Tibial artery (tissue), 4 donors: ENCODE measurements at regions not wholly inside any gene's neighbourhood (a gene's known extent, or its start where the extent isn't known, plus 50 kb on each side); places are given as distances from the start of the nearest gene placed in this dataset.

Experiments
- DNase-seq, 2 donors: peaks; one replicate each; pipeline ENCODE4 v3.0.0-alpha.2; 2019
- H3K27ac ChIP-seq, 2 donors: fragments of 200-600 bp; sonication (generic) in 1 of 2; 1 replicate in 1 of 2; 2 replicates in 1 of 2; pipeline ENCODE4 v1.5.1; 2018 to 2019; ENCODE audit warnings: mild to moderate bottlenecking in 1 of 2
- H3K27me3 ChIP-seq, 2 donors: fragments of 200-600 bp; sonication (generic) in 1 of 2; one replicate each; pipeline versions ENCODE4 v1.5.1 to v1.6.0; 2016 to 2019
- H3K36me3 ChIP-seq, 3 donors: fragments of 200-600 bp; sonication (generic) in 2 of 3; one replicate each; pipeline ENCODE4 v1.5.1; 2016 to 2019; ENCODE audit warnings: mild to moderate bottlenecking in 2 of 3
- H3K4me1 ChIP-seq, 4 donors: fragments of 200-600 bp; sonication (generic) in 2 of 4; 1 replicate in 3 of 4; 2 replicates in 1 of 4; pipeline ENCODE4 v1.5.1; 2016 to 2019
- H3K4me3 ChIP-seq, 2 donors: fragments of 200-600 bp; sonication (generic) in 1 of 2; 1 replicate in 1 of 2; 2 replicates in 1 of 2; pipeline ENCODE4 v1.5.1; 2018 to 2019; ENCODE audit warnings: mild to moderate bottlenecking in 2 of 2
- H3K9me3 ChIP-seq, 3 donors: fragments of 200-600 bp; sonication (generic) in 1 of 3; one replicate each; pipeline ENCODE4 v1.5.1; 2016 to 2019
- intact Hi-C: fragments of 100-400 bp; cut with DNase I; formaldehyde crosslinking; loops from one replicate; pipeline ENCODE4 v1.15.0; 2023; ENCODE audit warnings: low total_unique reads
- TF ChIP-seq, protein P1 (sequence below), 2 experiments: fragments of 200-600 bp in 1 of 2; fragments of 450-650 bp in 1 of 2; IDR thresholded peaks; one replicate each; pipeline ENCODE4 v1.5.1; 2017 to 2019; ENCODE audit warnings: antibody characterized with exemption in 2 of 2, mild to moderate bottlenecking in 1 of 2, moderate library complexity in 1 of 2

DNA sequence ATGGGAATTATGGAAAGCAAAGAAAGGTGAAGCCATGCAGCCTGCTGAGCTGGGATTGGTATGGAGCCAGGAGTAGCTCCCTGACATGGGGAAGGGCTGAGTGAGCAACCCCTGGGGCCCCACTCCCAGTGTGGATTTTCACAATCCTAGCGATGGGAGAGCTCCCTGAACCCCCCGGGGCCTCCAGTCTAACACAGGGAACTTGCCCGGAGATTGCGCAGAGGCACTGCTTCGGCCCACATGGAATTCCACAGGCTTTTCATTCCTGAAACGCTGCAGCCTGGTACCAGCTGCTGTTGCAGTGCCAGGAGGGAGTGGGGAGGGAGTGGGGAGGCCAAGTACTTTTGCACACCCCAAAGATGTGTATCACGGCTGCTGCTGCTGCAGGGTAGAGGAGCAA lies 110.4 kb upstream of the C21orf91 start:
- TF ChIP-seq, protein P1, sequence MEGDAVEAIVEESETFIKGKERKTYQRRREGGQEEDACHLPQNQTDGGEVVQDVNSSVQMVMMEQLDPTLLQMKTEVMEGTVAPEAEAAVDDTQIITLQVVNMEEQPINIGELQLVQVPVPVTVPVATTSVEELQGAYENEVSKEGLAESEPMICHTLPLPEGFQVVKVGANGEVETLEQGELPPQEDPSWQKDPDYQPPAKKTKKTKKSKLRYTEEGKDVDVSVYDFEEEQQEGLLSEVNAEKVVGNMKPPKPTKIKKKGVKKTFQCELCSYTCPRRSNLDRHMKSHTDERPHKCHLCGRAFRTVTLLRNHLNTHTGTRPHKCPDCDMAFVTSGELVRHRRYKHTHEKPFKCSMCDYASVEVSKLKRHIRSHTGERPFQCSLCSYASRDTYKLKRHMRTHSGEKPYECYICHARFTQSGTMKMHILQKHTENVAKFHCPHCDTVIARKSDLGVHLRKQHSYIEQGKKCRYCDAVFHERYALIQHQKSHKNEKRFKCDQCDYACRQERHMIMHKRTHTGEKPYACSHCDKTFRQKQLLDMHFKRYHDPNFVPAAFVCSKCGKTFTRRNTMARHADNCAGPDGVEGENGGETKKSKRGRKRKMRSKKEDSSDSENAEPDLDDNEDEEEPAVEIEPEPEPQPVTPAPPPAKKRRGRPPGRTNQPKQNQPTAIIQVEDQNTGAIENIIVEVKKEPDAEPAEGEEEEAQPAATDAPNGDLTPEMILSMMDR (IDR thresholded peaks at IDR 0.05), result no peak
- intact Hi-C loops, result no loop called here
- DNase-seq, result no peak

GRCh38 chr21:17925899-17926298 lies 106.7 kb upstream of the C21orf91 start:
- intact Hi-C loops, result no loop called here
- H3K4me1 ChIP-seq, result no peaks in the 10 kb centered on the region
- no peak for DNase-seq

More for the DNA sequence above, 110.4 kb upstream of the C21orf91 start:
- Histone ChIP-seq H3K36me3 (no peaks in the 10 kb centered on the region), H3K9me3 (no peaks in the 10 kb centered on the region), H3K27ac (no peak overlapping the region), H3K27me3 (no peaks in the 10 kb centered on the region), H3K4me1 (no peaks in the 10 kb centered on the region), H3K4me3 (no peak overlapping the region)

GRCh38 chr21:17925000-17925610 lies 105.9 kb upstream of the C21orf91 start:
- Histone ChIP-seq H3K27me3 (no peaks in the 10 kb centered on the region), H3K9me3 (peaks cover 0 to 5% (median 0%) of the 10 kb centered on the region in 3 donors), H3K36me3 (no peaks in the 10 kb centered on the region), H3K27ac (no peak overlapping the region), H3K4me1 (no peaks in the 10 kb centered on the region), H3K4me3 (no peak overlapping the region)
- TF ChIP-seq, protein P1 (IDR thresholded peaks at IDR 0.05), result peak; percentile 68 to 89
- intact Hi-C loops, result loop anchor here (5.0 kb wide), 1 partner anchor 248 kb away; no protein-coding TSS in a partner anchor
- peak in 1 of 2 donors; percentile 34 for DNase-seq

More at GRCh38 chr21:17925899-17926298, 106.7 kb upstream of the C21orf91 start:
- H3K36me3 ChIP-seq, result no peaks in the 10 kb centered on the region
- no peak overlapping the region for H3K4me3 ChIP-seq
- no peaks in the 10 kb centered on the region for H3K9me3 ChIP-seq
- TF ChIP-seq, protein P1 (IDR thresholded peaks at IDR 0.05), result peak; percentile 19 to 31
- H3K27ac ChIP-seq, result no peak overlapping the region
- H3K27me3 ChIP-seq, result no peaks in the 10 kb centered on the region

DNA sequence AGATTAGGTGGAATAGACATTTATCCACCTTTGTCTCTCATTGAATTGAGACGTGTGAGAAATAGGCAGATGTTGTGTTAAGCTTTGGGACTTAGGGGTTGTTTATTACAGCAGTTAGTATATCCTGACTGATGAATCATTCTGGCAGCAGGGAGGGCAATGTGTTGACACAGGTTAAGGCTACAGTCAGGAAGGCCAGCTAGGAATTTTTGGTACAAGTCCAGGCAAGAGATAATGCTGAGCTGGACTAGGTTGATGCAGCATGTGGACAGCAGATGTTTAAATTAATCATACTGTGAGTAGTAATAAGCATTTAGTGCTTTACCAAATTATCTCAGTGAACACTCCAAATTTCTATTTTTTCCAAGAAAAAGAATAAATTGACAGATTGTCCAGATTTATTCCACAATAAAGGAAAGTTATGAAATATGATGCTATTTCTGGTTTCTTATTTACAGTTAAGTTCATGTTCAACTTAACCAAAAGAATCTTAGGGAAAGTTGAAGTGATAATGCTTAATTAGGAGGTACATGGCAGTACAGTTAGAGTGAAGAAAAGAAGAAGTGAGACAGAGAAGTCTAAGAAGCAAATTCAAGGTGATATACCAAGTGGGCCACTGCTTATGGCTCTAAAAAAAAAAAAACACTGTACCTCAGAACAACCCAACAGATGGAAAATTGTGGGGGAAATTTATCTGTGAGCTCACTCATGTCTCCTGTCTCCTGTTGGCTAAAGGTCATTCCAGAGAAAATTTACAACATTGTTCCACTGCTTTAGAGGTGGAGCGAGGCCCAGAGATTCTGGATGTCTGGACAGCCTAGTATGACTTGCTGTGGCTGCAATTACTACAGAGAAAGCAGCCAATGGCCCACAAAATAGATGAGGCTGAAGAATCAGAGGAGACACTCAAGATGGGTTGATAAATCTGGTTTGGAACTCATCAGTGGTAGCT lies 102.7 kb upstream of the C21orf91 start:
- Histone ChIP-seq H3K27ac (no peak overlapping the region), H3K4me3 (no peak overlapping the region), H3K9me3 (peaks cover 0 to 5% (median 0%) of the 10 kb centered on the region in 3 donors), H3K36me3 (no peaks in the 10 kb centered on the region), H3K27me3 (no peaks in the 10 kb centered on the region), H3K4me1 (no peaks in the 10 kb centered on the region)
- intact Hi-C loops, result loop anchor here (5.0 kb wide), 1 partner anchor 245 kb away; no protein-coding TSS in a partner anchor
- peak in 1 of 2 donors; percentile 44 for DNase-seq
- TF ChIP-seq, protein P1 (IDR thresholded peaks at IDR 0.05), result no peak

DNA sequence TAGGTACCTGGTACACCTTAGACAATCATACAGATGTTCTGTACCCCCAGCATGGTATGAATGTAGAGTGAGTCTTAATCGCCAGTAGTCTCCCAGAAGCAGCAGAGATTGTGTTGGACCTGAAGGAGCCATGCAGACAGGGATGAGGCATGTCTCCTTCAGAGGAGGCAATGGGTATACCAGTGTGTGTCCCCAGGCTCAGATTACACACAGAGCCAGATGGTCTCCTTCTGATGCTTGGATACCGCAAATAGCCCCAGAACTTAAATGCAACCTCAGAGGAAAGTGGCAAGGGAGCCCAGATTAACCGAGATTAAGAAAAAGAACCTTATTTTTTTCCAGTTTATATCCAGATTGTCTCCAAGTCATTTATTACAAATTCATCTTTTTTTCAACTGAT lies 96.8 kb upstream of the C21orf91 start:
- no peak overlapping the region for H3K27ac ChIP-seq
- intact Hi-C loops, result no loop called here
- no peaks in the 10 kb centered on the region for H3K4me1 ChIP-seq
- peaks cover 0 to 5% (median 0%) of the 10 kb centered on the region in 3 donors for H3K9me3 ChIP-seq
- peaks cover 0 to 4% of the 10 kb centered on the region in 2 donors for H3K27me3 ChIP-seq
- TF ChIP-seq, protein P1 (IDR thresholded peaks at IDR 0.05), result no peak
- no peak overlapping the region for H3K4me3 ChIP-seq
- no peaks in the 10 kb centered on the region for H3K36me3 ChIP-seq
- DNase-seq, result no peak
